Adrenal gland (tissue), 9 donors: ENCODE measurements at regions not wholly inside any gene's neighbourhood (a gene's known extent, or its start where the extent isn't known, plus 50 kb on each side); places are given as distances from the start of the nearest gene placed in this dataset.

Experiments
- DNase-seq, 7 donors: peaks; one replicate each; pipeline ENCODE4 v3.0.0-alpha.2; 2019 to 2020
- H3K27ac ChIP-seq, 5 donors: fragments of 200-600 bp; sonication (generic) in 4 of 5; 1 replicate in 3 of 5; 2 replicates in 2 of 5; pipeline versions ENCODE4 v1.5.1 to v1.8.0; 2016 to 2020; ENCODE audit warnings: mild to moderate bottlenecking in 1 of 5
- H3K27me3 ChIP-seq: fragments of 200-600 bp; 2 replicates; pipeline ENCODE4 v1.8.0; 2021
- H3K36me3 ChIP-seq, 2 donors: fragments of 200-600 bp; replicated peaks in 1 of 2; 1 replicate in 1 of 2; 2 replicates in 1 of 2; pipeline versions ENCODE4 v1.5.1 to v1.8.0; 2018 to 2022
- H3K4me1 ChIP-seq, 2 donors: fragments of 200-600 bp; replicated peaks in 1 of 2; 1 replicate in 1 of 2; 2 replicates in 1 of 2; pipeline versions ENCODE4 v1.5.1 to v1.8.0; 2018 to 2021
- H3K4me3 ChIP-seq, 4 donors: fragments of 200-600 bp; sonication (generic) in 3 of 4; one replicate each; pipeline ENCODE4 v1.5.1; 2016 to 2018
- H3K9me3 ChIP-seq, 3 donors: fragments of 200-600 bp; sonication (generic) in 1 of 3; replicated peaks in 1 of 3; 1 replicate in 2 of 3; 2 replicates in 1 of 3; pipeline versions ENCODE4 v1.5.1 to v1.8.0; 2016 to 2021
- POLR2A ChIP-seq, 2 donors: fragments of 450-650 bp; IDR thresholded peaks; one replicate each; pipeline ENCODE4 v1.6.1; 2017; ENCODE audit warnings: antibody characterized with exemption in 2 of 2, mild to moderate bottlenecking in 2 of 2, moderate library complexity in 1 of 2
- WGBS, 4 donors: extraction: QIAGEN DNeasy Blood & Tissue Kit in 2 of 4; methylation state at CpG; one replicate each; pipeline versions ENCODE4 v1.1.5 to v1.1.7; 2013 to 2017; 5-methylcytosine and 5-hydroxymethylcytosine counted together
- intact Hi-C, 2 donors: fragments of 100-400 bp; cut with DNase I; formaldehyde crosslinking; loops; one replicate each; pipeline versions ENCODE4 v1.14.1 to v1.15.0; 2022 to 2023
- TF ChIP-seq, protein P1 (sequence below), 6 experiments: fragments of 450-650 bp in 4 of 6; fragments of 200-600 bp in 2 of 6; sonication (generic) in 1 of 6; IDR thresholded peaks; 1 replicate in 5 of 6; 2 replicates in 1 of 6; pipeline versions ENCODE4 v1.5.1 to v1.8.0; 2016 to 2021; ENCODE audit warnings: antibody characterized with exemption in 6 of 6, mild to moderate bottlenecking in 2 of 6, moderate library complexity in 1 of 6
- donor health status: healthy with polysubstance abuse.
- donor health status: Bipolar disorder and iron deficiency.
- donor health status: DM: yes; HTN: yes; CAD: no.
- donor health status: DM: no; HTN: no; CAD: no.
- donor health status: DM: no; HTN: no; CAD: no.

DNA sequence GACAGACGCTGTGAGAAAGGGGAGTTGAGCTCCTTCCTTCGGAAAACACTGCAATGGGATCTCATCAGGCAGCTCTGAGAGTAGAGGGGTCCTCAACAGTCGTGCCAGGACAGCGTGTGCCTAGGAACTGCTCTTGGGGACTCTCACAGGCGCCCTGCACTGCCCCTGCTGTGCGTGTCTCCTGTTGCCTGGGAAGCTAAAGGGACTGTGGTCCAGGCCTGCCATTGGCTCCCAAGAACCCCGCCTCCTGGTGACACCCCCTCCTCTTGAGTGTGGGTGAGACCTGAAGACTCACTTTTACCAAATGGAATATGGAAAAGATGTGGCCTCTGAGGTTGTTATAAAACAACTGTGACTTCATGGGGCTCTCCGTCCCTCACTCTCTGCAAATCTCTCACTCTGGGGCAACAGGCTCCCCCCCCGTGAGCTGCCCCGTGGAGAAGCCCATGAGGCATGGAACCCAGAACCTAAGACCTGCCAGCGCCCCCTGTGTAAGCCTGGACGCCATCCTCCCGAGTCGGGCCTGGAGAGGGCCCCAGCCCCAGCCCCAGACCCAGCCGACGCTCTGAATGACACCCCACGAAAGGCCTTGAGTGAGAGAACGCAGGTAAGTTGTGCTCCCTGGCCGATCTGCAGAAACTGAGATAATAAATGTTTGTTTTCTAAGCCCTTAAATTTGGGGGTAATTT is 302.7 kb downstream of the FGF9 start:
- WGBS, 4 donors = 83 to 89% (median 88%) methylated on average over 18 to 19 of the region's 19 CpGs
- Histone ChIP-seq H3K27ac (no peak overlapping the region), H3K27me3 (no peaks in the 10 kb centered on the region), H3K36me3 (no peaks in the 10 kb centered on the region), H3K4me3 (no peak overlapping the region), H3K4me1 (no peaks in the 10 kb centered on the region), H3K9me3 (no peaks in the 10 kb centered on the region)
- TF ChIP-seq POLR2A (IDR thresholded peaks at IDR 0.05) = no peak
- TF ChIP-seq, protein P1, sequence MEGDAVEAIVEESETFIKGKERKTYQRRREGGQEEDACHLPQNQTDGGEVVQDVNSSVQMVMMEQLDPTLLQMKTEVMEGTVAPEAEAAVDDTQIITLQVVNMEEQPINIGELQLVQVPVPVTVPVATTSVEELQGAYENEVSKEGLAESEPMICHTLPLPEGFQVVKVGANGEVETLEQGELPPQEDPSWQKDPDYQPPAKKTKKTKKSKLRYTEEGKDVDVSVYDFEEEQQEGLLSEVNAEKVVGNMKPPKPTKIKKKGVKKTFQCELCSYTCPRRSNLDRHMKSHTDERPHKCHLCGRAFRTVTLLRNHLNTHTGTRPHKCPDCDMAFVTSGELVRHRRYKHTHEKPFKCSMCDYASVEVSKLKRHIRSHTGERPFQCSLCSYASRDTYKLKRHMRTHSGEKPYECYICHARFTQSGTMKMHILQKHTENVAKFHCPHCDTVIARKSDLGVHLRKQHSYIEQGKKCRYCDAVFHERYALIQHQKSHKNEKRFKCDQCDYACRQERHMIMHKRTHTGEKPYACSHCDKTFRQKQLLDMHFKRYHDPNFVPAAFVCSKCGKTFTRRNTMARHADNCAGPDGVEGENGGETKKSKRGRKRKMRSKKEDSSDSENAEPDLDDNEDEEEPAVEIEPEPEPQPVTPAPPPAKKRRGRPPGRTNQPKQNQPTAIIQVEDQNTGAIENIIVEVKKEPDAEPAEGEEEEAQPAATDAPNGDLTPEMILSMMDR (IDR thresholded peaks at IDR 0.05) = no peak
- DNase-seq = no peak
- intact Hi-C loops = no loop called here

- Histone ChIP-seq H3K36me3 (no peaks in the 10 kb centered on the region), H3K4me1 (no peaks in the 10 kb centered on the region), H3K4me3 (no peak overlapping the region), H3K27ac (no peak overlapping the region), H3K9me3 (no peaks in the 10 kb centered on the region), H3K27me3 (no peaks in the 10 kb centered on the region)
- intact Hi-C loops = no loop called here
- DNase-seq = no peak
- 84 to 89% (median 85%) methylated on average over 8 of the region's 8 CpGs for WGBS, 4 donors
- TF ChIP-seq, protein P1 (IDR thresholded peaks at IDR 0.05) = no peak
- no peak for TF ChIP-seq POLR2A (IDR thresholded peaks at IDR 0.05)
Observed at GRCh38 chr13:21974741-21975140, 303.9 kb downstream of the FGF9 start.

GRCh38 chr13:21976159-21976558 is 305.3 kb downstream of the FGF9 start:
- Histone ChIP-seq H3K4me3 (no peak overlapping the region), H3K27ac (no peak overlapping the region), H3K27me3 (no peaks in the 10 kb centered on the region), H3K4me1 (no peaks in the 10 kb centered on the region), H3K36me3 (no peaks in the 10 kb centered on the region), H3K9me3 (no peaks in the 10 kb centered on the region)
- 84 to 94% (median 87%) methylated on average over 8 to 10 of the region's 10 CpGs for WGBS, 4 donors
- TF ChIP-seq, protein P1 (IDR thresholded peaks at IDR 0.05) = no peak
- no peak for TF ChIP-seq POLR2A (IDR thresholded peaks at IDR 0.05)
- DNase-seq = no peak
- intact Hi-C loops = no loop called here

DNA sequence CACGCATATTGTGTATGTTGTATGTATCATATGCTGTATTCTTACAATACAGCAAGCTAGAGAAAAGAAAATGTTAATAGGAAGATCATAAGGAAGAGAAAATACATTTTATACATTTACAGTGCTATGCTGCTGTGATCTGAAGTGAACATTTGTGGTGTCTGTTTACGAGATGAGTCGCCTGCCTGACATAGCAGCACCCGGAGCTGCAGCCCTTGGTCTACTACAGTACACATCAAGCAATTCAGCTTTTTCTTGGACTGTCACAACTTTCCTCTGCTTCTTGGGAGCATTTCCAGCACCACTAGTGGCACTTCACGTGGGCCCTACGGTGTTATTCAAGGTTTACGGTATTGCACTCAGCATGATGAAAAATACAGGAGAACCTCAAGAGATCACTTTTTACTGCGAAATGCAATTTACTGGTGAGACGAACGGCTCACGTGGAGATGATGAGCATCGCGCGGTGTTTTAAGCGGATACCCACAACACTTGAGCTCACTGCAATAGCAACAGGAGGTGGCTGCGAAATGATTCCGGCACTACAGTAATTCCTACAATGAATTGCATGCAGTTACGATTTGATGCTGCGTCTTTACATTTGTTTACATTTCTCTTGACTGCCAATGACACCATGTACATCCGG is 308.4 kb downstream of the FGF9 start:
- H3K27ac ChIP-seq = no peak overlapping the region
- TF ChIP-seq POLR2A (IDR thresholded peaks at IDR 0.05) = no peak
- TF ChIP-seq, protein P1 (IDR thresholded peaks at IDR 0.05) = no peak
- no peaks in the 10 kb centered on the region for H3K4me1 ChIP-seq
- 91 to 94% (median 93%) methylated on average over 20 of the region's 20 CpGs for WGBS, 4 donors
- no peak overlapping the region for H3K4me3 ChIP-seq
- intact Hi-C loops = no loop called here
- no peaks in the 10 kb centered on the region for H3K36me3 ChIP-seq
- no peaks in the 10 kb centered on the region for H3K27me3 ChIP-seq
- no peak for DNase-seq
- no peaks in the 10 kb centered on the region for H3K9me3 ChIP-seq
